NCI-H146 (cell line): ENCODE measurements at regions not wholly inside any gene's neighbourhood (a gene's known extent, or its start where the extent isn't known, plus 50 kb on each side); places are given as distances from the start of the nearest gene placed in this dataset.
A peak's percentile ranks its signal among the peaks of the same experiment; 100 is the strongest.
"Not testable (repeated sequence)": the region's sequence is repeated elsewhere in the genome, so short reads cannot be mapped to it uniquely, and the experiment has no call there.

Source experiments
- DNase-seq: peaks from one replicate; lab custom pipeline; 2025; lab: John Stamatoyannopoulos, UW

DNA sequence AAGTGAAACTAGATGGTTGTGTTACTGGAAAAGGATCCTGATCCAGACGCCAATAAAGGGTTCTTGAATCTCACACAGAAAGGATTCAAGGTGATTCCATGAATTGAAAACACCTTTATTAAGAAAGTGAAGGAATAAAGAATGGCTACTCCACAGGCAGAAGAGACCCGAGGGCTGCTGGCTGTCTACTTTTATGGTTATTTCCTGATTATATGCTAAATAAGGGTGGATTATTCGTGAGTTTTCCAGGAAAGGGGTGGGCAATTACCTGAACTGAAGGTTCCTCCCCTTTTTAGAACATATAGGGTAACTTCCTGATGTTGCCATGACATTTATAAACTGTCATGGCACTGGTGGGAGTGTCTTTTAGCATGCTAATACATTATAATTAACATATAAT lies 50.9 kb upstream of the WARS2 start:
- DNase-seq: no peak

GRCh38 chr1:119204197-119204960 lies 63.9 kb upstream of the WARS2 start:
- DNase-seq: no peak

DNA sequence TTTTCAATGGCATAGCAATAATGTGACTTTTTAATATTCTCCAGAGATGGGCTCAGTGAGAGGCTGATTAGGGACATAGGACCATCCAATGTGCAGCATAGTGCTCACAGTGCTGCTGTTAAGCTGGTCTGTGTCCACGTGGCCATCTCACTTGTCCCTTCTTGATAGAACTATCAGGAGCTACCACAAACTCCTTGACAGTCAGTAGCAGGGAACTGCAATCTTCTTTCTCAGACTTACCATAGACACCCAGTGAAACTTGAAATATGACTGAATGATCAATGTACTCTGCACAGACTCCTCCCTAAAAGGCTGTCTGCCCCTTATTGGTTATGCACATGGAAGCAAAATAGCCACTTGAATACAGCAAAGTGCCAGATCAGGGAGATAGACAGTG lies 64.5 kb upstream of the WARS2 start:
- no peak for DNase-seq

DNA sequence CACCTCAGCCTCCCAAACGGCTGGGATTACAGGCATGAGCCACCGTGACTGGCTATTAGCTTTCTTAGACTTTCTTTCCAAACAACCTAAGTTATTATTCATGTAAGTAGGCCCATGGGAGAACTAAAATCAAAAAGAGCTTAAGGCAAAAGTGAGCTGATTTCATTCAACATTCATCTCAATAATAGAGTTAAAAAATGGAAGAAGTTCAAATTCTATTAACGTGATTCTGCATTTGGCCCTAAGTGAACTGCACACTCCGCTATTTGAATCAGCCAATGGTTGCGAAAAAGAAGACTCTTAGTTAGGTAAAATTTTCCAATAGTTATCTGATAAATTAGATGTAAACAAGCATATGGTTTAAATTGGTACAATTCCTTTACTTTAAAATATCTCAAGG lies 68.6 kb upstream of the WARS2 start:
- DNase-seq: no peak

DNA sequence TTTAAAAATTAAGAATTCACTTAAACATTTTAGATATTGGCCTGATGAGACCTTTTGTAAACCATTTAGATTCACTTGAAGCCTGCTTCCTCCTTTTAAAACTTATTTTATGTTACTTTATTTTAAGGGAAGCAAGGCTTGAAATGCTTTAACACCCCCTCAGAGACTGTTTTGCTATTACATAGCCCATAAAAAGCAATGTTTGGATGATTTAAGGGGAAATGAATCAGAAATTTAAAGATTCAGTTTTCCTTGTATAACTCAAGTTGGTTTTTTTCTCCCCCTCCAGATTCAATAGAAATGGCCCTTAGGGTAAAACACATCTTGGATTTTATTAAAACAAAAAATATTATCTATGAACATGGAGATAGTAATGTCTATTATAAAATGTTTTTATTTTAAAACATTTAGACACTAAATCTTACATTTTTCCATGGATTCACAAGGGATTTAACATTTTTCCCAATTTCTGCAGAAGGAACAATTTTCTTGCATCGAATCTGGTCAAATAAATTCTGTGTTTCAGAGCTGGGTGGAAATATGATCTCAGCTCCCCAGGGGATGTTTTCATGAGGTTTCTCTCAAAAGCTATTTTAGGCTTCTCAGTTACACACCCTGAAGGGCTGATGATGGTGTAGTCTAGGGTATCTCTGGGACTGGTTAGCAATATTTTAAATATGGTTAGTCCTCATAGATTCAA lies 69.3 kb upstream of the WARS2 start:
- DNase-seq: peak; percentile 21

DNA sequence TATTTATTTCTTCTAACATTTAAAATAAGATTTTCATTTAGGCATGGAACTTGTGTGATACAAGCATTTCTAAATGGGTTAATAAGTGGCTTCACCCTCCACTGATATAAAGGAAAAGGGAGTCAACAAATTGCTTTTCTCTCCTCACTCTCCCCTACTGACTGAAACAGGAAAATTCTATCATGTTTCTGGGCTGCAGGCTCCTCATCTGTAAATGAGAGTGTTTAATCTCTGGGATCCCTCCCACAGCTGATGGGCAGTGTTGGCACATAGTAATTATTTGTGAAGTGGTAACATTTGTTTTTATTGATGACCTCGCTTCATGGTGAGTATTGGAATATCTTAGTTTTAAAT lies 69.8 kb upstream of the WARS2 start:
- DNase-seq: no peak

DNA sequence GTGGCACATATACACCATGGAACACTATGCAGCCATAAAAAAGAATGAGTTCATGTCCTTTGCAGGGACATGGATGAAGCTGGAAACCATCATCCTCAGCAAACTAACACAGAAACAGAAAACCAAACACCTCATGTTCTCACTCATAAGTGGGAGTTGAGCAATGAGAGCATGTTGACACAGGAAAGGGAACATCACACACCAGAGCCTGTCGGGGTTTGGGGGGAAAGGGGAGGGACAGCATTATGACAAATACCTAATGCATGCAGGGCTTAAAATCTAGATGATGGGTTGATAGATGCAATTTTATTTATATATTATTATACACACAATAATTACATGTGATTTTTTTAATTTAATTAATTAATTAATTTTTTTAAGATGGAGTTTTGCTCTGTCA lies 72.8 kb upstream of the WARS2 start:
- not testable (repeated sequence) for DNase-seq

GRCh38 chr1:119214961-119215360 lies 74.5 kb upstream of the WARS2 start:
- DNase-seq: not testable (repeated sequence)

DNA sequence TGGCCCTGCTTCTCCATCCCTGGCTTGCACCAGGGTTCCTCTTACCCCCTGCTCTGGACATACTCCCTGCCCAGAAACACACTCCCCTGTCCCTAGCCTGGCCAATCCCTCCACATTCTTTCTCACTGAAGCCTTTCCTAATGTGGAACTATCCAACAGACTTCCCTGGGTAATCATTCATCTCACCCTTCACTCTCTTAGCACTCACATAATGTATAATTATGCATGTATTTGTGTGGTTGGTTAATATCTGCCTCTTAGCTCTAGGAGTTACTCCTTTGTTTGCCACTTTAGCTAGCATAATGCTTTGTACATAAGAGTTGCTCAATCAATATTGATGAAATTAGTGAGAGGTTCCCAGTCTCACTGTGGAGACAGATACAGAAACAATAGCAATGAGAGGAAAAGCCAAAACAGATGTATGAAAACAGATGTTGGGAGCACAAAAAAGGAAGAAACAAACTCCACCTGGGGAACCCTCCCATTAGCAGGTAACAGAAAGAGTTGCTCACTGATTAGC lies 76.9 kb upstream of the WARS2 start:
- no peak for DNase-seq

GRCh38 chr1:119219711-119220110 lies 79.3 kb upstream of the WARS2 start:
- DNase-seq: no peak

DNA sequence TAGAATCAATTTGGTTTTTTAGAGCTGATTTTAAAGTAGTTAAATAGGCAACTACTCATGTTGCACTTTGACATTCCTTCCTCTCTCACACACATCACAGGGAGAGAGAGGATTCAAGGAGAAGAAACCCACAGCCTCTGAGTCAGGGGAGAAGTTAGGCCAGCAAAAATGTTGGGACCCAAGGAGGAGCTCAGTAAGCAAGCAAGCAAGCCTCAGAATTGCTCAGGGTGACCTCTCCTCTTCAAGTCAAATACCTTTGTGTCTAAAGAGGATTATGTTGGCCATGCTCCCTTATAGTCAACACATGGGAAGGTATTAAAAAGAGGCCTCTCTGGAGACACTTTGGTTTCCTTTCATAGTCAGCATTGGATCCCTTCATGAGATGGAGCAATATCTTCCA lies 80.5 kb upstream of the WARS2 start:
- no peak for DNase-seq

DNA sequence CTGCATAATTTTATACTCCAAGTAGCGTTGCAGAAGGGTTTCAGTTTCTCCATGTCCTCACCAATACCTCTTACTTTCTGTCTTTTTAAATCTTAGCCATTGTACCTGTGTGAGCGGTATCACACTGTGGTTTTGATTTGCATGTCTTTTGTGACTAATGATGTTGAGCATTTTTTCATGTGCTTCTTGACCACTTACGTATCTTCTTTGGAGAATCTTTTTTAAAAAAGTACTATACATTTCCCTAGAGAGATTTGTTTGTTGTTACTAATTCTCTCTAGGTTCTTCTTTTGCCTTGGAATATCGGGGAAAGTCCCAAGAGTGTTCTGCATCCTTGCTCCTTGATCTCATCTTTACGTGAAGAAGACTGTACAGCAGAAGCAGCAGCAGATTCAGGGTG lies 81.8 kb upstream of the WARS2 start:
- DNase-seq: no peak

GRCh38 chr1:119225265-119225664 lies 84.8 kb upstream of the WARS2 start:
- no peak for DNase-seq

GRCh38 chr1:119225831-119226230 lies 85.4 kb upstream of the WARS2 start:
- DNase-seq: no peak

DNA sequence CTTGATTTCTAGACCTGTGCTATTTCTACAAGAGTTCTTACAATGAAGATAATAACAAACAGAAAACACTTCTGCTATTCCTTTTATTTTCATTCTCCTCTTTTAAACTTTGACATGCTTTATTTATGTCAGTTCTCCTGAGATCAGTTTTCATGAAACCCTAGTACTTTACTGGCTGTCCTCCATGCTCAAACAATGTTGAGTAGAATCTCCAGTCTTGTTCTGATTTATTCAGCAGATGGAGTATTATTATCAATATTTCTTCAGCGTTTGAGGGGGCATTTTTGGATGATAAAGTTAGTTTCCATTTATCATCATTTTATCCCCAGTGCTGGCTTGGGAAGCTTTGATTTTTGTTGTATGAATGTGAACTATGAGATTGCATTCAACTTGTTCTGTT lies 85.9 kb upstream of the WARS2 start:
- no peak for DNase-seq

- DNase-seq: no peak
These were observed 86.5 kb upstream of the WARS2 start for GRCh38 chr1:119226913-119227312.

DNA sequence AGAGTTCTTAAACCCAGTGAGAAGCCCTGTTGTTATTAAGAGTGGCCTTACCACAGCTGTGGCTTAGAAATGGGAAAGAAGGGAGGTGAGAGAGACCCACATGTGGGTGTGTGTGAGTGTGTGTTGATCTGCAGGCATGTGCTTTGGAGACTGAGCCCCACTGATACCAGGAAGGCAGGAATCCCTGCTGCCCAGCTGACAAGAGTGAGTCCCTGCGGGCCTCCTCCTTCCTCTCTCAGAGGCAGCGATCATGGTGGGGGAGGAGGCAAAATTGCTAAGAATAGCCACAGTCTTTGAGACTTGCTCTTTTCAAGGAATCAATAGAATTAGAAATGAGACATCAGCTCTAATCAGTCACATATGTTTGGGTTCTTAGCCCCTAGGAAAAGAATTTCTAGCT lies 87.0 kb upstream of the WARS2 start:
- DNase-seq: no peak

GRCh38 chr1:119228335-119229080 lies 88.1 kb upstream of the WARS2 start:
- no peak for DNase-seq

DNA sequence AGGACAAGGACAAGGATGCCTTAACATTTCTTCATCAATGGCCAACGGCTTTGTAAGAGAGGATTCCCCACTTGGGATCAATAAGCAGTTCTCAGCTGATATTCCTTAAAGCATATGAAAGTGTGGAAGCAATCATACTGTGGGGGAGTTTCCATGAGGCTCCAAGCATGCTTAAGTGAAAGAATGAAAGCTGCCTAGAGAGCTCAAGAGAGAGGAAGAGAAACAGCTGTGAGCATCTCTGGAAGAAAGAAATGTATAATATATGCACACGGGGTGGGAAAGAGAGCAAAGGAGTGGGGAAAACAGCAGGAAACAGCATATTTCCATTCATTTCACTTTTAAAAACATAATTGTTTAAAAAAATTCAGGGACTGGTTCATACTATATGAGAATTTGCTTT lies 94.7 kb upstream of the WARS2 start:
- DNase-seq: no peak

- no peak for DNase-seq
These were observed 105.4 kb upstream of the WARS2 start for GRCh38 chr1:119245881-119246280.

GRCh38 chr1:119249283-119249682 lies 108.8 kb upstream of the WARS2 start:
- no peak for DNase-seq

DNA sequence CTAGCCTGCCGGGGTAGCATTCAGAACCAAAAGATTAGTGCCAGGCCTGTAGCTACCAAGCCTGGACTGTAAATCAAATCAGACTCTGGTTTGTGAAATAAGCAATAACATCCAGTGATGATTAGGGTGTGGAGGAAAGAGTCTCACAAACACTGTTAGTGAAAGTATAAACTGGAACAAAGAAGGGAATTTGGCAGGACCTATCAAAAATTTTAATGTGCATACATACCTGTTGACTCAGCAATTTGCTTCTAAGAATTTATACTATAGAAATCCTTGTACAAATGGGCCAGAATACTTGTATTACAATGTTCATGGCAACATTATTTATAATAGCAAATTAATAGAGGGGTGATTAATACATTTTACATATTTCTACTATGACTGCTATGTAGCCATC lies 109.8 kb upstream of the WARS2 start:
- DNase-seq: no peak

DNA sequence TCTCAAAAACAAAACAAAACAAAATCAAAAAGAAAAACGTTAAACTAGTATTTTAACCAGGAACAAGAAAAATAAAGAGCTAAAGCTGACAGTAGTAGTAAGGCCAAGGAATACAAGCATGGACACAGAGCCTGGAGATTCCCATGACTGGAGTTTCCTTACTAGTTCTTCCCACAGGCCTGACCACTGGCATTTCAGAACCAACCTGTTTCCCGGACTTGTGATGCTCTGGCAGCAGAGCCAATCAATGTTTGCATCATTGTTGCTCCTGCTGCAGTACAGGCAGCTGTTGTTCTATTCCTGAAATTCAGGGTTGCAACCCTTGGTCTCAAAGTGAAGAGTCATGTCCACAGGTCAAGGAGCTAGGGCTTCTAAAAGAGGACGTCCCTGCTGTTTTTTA lies 111.3 kb upstream of the WARS2 start:
- DNase-seq: no peak
